ENCODE measurements at regions not wholly inside any gene's neighbourhood (a gene's known extent, or its start where the extent isn't known, plus 50 kb on each side); places are given as distances from the start of the nearest gene placed in this dataset.

DNA sequence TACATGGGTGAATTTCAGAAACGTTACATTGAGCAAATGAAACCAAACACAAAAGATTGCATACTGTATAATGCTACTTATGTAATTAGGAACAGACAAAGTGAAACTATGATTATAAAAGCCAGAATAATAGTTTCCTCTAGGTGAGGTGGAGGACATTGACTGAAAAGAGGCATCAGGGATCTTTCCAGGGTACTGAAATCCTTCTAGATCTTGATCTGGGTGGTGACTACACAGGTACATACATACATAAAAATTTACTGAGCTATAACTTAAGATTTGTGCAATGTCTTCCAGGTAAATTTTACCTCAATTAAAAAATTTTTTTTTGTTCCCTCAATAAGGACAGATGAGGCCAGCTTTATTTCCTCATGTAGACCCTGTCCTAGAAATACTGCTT lies 665.6 kb upstream of the UBE2E2 start:
- no peaks in the 10 kb centered on the region for H3K36me3 ChIP-seq
- TF ChIP-seq, protein P1, sequence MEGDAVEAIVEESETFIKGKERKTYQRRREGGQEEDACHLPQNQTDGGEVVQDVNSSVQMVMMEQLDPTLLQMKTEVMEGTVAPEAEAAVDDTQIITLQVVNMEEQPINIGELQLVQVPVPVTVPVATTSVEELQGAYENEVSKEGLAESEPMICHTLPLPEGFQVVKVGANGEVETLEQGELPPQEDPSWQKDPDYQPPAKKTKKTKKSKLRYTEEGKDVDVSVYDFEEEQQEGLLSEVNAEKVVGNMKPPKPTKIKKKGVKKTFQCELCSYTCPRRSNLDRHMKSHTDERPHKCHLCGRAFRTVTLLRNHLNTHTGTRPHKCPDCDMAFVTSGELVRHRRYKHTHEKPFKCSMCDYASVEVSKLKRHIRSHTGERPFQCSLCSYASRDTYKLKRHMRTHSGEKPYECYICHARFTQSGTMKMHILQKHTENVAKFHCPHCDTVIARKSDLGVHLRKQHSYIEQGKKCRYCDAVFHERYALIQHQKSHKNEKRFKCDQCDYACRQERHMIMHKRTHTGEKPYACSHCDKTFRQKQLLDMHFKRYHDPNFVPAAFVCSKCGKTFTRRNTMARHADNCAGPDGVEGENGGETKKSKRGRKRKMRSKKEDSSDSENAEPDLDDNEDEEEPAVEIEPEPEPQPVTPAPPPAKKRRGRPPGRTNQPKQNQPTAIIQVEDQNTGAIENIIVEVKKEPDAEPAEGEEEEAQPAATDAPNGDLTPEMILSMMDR (IDR thresholded peaks at IDR 0.05), result no peak
- H3K4me3 ChIP-seq, result no peak overlapping the region
- H3K4me1 ChIP-seq (ENCODE audit: control insufficient read depth in 1 of 2, low read depth in 2 of 2), result no peaks in the 10 kb centered on the region
- H3K27me3 ChIP-seq (replicated peaks; ENCODE audit: insufficient read depth), result no peaks in the 10 kb centered on the region
- DNase-seq (ENCODE audit: low spot score) (no peak), ATAC-seq (ENCODE audit: insufficient number of reproducible peaks, low FRiP score, low read depth) (no peak)
- H3K9me3 ChIP-seq, result no peaks in the 10 kb centered on the region
- H3K27ac ChIP-seq, result no peak overlapping the region

DNA sequence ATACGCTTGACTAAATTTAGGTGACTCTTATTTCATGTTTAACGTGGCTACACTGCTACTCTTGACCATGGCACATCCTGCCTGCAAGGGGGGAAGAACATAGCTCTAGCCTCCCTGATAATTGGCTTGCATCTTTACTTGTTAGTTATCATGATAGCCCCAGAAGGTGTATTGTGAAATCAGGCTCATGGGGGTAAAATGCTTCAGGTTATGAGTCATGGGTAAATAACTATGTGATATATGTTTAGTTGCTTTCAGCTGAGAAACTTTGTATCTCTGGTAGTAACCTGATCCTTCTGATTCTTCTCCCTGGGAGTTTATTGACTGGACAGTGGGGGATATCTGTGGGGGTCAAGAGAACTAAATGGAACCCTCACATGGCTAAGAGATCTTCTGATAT lies 660.8 kb upstream of the UBE2E2 start:
- H3K36me3 ChIP-seq, result no peaks in the 10 kb centered on the region
- no peak overlapping the region for H3K27ac ChIP-seq
- no peaks in the 10 kb centered on the region for H3K9me3 ChIP-seq
- DNase-seq (ENCODE audit: low spot score), result no peak
- no peaks in the 10 kb centered on the region for H3K4me1 ChIP-seq (ENCODE audit: control insufficient read depth in 1 of 2, low read depth in 2 of 2)
- no peaks in the 10 kb centered on the region for H3K27me3 ChIP-seq (replicated peaks; ENCODE audit: insufficient read depth)
- ATAC-seq (ENCODE audit: insufficient number of reproducible peaks, low FRiP score, low read depth), result no peak
- TF ChIP-seq, protein P1 (IDR thresholded peaks at IDR 0.05), result no peak
- H3K4me3 ChIP-seq, result no peak overlapping the region

- DNase-seq (ENCODE audit: low spot score) (no peak), ATAC-seq (ENCODE audit: insufficient number of reproducible peaks, low FRiP score, low read depth) (no peak)
- Histone ChIP-seq H3K36me3 (no peaks in the 10 kb centered on the region), H3K4me1 (ENCODE audit: control insufficient read depth in 1 of 2, low read depth in 2 of 2) (no peaks in the 10 kb centered on the region), H3K27ac (no peak overlapping the region), H3K9me3 (no peaks in the 10 kb centered on the region), H3K4me3 (no peak overlapping the region), H3K27me3 (replicated peaks; ENCODE audit: insufficient read depth) (no peaks in the 10 kb centered on the region)
- TF ChIP-seq, protein P1 (IDR thresholded peaks at IDR 0.05), result no peak
These were observed 647.2 kb upstream of the UBE2E2 start for GRCh38 chr3:22555753-22556435.

DNA sequence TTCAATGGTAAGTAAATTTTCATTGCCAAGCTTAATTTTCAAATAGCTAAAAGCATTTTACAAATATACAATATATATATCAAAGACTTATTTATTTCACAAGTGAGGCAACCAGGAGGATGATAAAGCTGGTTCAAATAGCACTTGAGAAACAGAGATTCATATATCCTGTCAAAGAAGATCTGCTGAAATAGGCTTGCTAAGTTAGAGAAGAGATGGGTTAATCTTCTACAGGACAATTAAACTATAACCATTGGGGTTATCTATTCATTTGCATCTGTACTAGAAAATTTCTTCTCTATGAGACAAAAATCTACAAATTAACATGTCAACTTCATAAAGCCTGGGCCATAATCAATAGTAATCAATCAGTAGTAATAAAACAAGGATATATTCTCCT lies 637.7 kb upstream of the UBE2E2 start:
- DNase-seq (ENCODE audit: low spot score) (no peak), ATAC-seq (ENCODE audit: insufficient number of reproducible peaks, low FRiP score, low read depth) (no peak)
- TF ChIP-seq, protein P1 (IDR thresholded peaks at IDR 0.05), result no peak
- no peaks in the 10 kb centered on the region for H3K9me3 ChIP-seq
- no peak overlapping the region for H3K27ac ChIP-seq
- H3K4me3 ChIP-seq, result no peak overlapping the region
- no peaks in the 10 kb centered on the region for H3K4me1 ChIP-seq (ENCODE audit: control insufficient read depth in 1 of 2, low read depth in 2 of 2)
- H3K27me3 ChIP-seq (replicated peaks; ENCODE audit: insufficient read depth), result no peaks in the 10 kb centered on the region
- H3K36me3 ChIP-seq, result no peaks in the 10 kb centered on the region

DNA sequence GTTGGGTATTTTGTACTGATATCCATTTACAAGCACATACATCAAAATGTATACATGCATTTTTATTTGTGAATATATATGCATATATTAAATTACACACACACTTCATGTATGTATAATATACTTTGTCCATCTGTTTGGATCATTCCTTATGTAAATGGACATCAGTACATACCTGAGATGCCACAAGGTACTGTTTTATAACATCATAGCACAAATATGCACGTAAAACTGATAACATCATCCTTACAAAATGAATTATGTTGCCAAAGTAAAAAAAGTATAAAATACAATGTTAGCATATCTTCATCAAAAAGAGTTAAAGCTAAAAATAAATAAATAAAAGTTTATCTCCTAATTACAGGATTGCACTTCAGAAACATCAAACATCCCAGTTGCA lies 634.8 kb upstream of the UBE2E2 start:
- Histone ChIP-seq H3K9me3 (no peaks in the 10 kb centered on the region), H3K36me3 (no peaks in the 10 kb centered on the region), H3K4me3 (no peak overlapping the region), H3K27ac (no peak overlapping the region), H3K4me1 (ENCODE audit: control insufficient read depth in 1 of 2, low read depth in 2 of 2) (no peaks in the 10 kb centered on the region), H3K27me3 (replicated peaks; ENCODE audit: insufficient read depth) (no peaks in the 10 kb centered on the region)
- TF ChIP-seq, protein P1 (IDR thresholded peaks at IDR 0.05), result no peak
- ATAC-seq (ENCODE audit: insufficient number of reproducible peaks, low FRiP score, low read depth) (no peak), DNase-seq (ENCODE audit: low spot score) (no peak)

Data from thoracic aorta (tissue), 2 donors.